ENCODE measurements at regions not wholly inside any gene's neighbourhood (a gene's known extent, or its start where the extent isn't known, plus 50 kb on each side); places are given as distances from the start of the nearest gene placed in this dataset.
"Not testable (repeated sequence)": the region's sequence is repeated elsewhere in the genome, so short reads cannot be mapped to it uniquely, and the experiment has no call there.

GRCh38 chrX:97854086-97854485 is 970.4 kb downstream of the RPA4 start:
- peak in 38 of 58 donors; percentile 0 to 45 (median 10) for DNase-seq

GRCh38 chrX:97858592-97858991 is 974.9 kb downstream of the RPA4 start:
- no peak for DNase-seq

GRCh38 chrX:97860226-97860625 is 976.5 kb downstream of the RPA4 start:
- DNase-seq = peak in 20 of 58 donors; percentile 0 to 39 (median 3)

- no peak for DNase-seq
These were observed 979.6 kb downstream of the RPA4 start for GRCh38 chrX:97863261-97863660.

- DNase-seq = no peak
These were observed 983.6 kb downstream of the RPA4 start for GRCh38 chrX:97867266-97867665.

- no peak for DNase-seq
These were observed 993.1 kb downstream of the RPA4 start for GRCh38 chrX:97876697-97877407.

GRCh38 chrX:97882306-97882705 is 998.6 kb downstream of the RPA4 start:
- no peak for DNase-seq

GRCh38 chrX:97895751-97896150 is 1012.0 kb downstream of the RPA4 start:
- DNase-seq = no peak

GRCh38 chrX:97897998-97898397 is 1014.3 kb downstream of the RPA4 start:
- no peak for DNase-seq

- DNase-seq = no peak
These were observed 1015.1 kb downstream of the RPA4 start for GRCh38 chrX:97898798-97899197.

GRCh38 chrX:97907791-97908190 is 1024.1 kb downstream of the RPA4 start:
- no peak for DNase-seq

- no peak for DNase-seq
These were observed 1025.5 kb downstream of the RPA4 start for GRCh38 chrX:97909245-97909644.

- DNase-seq = not testable (repeated sequence)
These were observed 1031.7 kb downstream of the RPA4 start for GRCh38 chrX:97915390-97915789.

GRCh38 chrX:97921223-97921622 is 1037.5 kb downstream of the RPA4 start:
- not testable (repeated sequence) for DNase-seq

- peak in 5 of 58 donors; percentile 0 to 27 (median 1) for DNase-seq
These were observed 1047.9 kb downstream of the RPA4 start for GRCh38 chrX:97931586-97931985.

- DNase-seq = no peak
These were observed 1052.6 kb downstream of the RPA4 start for GRCh38 chrX:97936296-97936695.

GRCh38 chrX:97938706-97939105 is 1055.0 kb downstream of the RPA4 start:
- no peak for DNase-seq

- DNase-seq = no peak
These were observed 1084.9 kb downstream of the RPA4 start for GRCh38 chrX:97968376-97969163.

GRCh38 chrX:97984641-97985040 is 1100.9 kb downstream of the RPA4 start:
- no peak for DNase-seq

GRCh38 chrX:97985096-97985495 is 1101.4 kb downstream of the RPA4 start:
- DNase-seq = no peak

- no peak for DNase-seq
These were observed 1104.3 kb downstream of the RPA4 start for GRCh38 chrX:97987979-97988378.

GRCh38 chrX:97995834-97996233 is 1112.1 kb downstream of the RPA4 start:
- no peak for DNase-seq

GRCh38 chrX:98028691-98029090 is 1145.0 kb downstream of the RPA4 start:
- DNase-seq = no peak

Data from anterior cingulate cortex (tissue), 58 donors.